ENCODE measurements at regions not wholly inside any gene's neighbourhood (a gene's known extent, or its start where the extent isn't known, plus 50 kb on each side); places are given as distances from the start of the nearest gene placed in this dataset.

GRCh38 chr17:71760062-71760720, 360.6 kb upstream of the SOX9 start:
- TF ChIP-seq CTCF (IDR thresholded peaks at IDR 0.05) (no peak), POLR2A (IDR thresholded peaks at IDR 0.05) (no peak)

Data from uterus (tissue), 2 donors.